RWPE2 (cell line): ENCODE measurements at regions not wholly inside any gene's neighbourhood (a gene's known extent, or its start where the extent isn't known, plus 50 kb on each side); places are given as distances from the start of the nearest gene placed in this dataset.

Source experiments
- ATAC-seq: fragments of 200-7000 bp; cut with Tn5 transposase; 3 replicates; pipeline ENCODE4 v1.9.1; 2021; ENCODE audit warnings: low read depth
- DNase-seq: peaks from one replicate; pipeline ENCODE4 v3.0.0-alpha.2; 2020; ENCODE audit warnings: low spot score
- H3K27ac ChIP-seq: fragments of 450-650 bp; 2 replicates; pipeline ENCODE4 v1.5.1; 2017; ENCODE audit warnings: mild to moderate bottlenecking; ENCODE audit not compliant: poor library complexity, severe bottlenecking
- H3K27me3 ChIP-seq: fragments of 250-450 bp; sonication (Bioruptor Pico); 2 replicates; pipeline ENCODE4 v1.5.1; 2021; ENCODE audit warnings: mild to moderate bottlenecking, moderate library complexity; ENCODE audit not compliant: insufficient read depth, poor library complexity, severe bottlenecking
- H3K36me3 ChIP-seq: fragments of 250-450 bp; sonication (Bioruptor Pico); 2 replicates; pipeline ENCODE4 v1.5.1; 2020; ENCODE audit warnings: low read depth, mild to moderate bottlenecking, moderate library complexity
- H3K4me1 ChIP-seq: fragments of 250-450 bp; sonication (Bioruptor Pico); 2 replicates; pipeline ENCODE4 v1.5.1; 2021; ENCODE audit warnings: mild to moderate bottlenecking, moderate library complexity; ENCODE audit not compliant: insufficient read depth, poor library complexity, severe bottlenecking
- H3K4me3 ChIP-seq: fragments of 250-450 bp; sonication (Bioruptor Pico); 2 replicates; pipeline ENCODE4 v1.5.1; 2021; ENCODE audit warnings: mild to moderate bottlenecking, moderate library complexity; ENCODE audit not compliant: severe bottlenecking
- H3K9me3 ChIP-seq: fragments of 250-450 bp; sonication (Bioruptor Pico); 2 replicates; pipeline ENCODE4 v1.5.1; 2021; ENCODE audit warnings: mild to moderate bottlenecking, moderate library complexity; ENCODE audit not compliant: severe bottlenecking
- TF ChIP-seq, protein P1 (sequence below): fragments of 450-650 bp; IDR thresholded peaks from one replicate; pipeline ENCODE4 v1.5.1; 2017; ENCODE audit warnings: mild to moderate bottlenecking, moderate library complexity; ENCODE audit not compliant: poor library complexity, severe bottlenecking

DNA sequence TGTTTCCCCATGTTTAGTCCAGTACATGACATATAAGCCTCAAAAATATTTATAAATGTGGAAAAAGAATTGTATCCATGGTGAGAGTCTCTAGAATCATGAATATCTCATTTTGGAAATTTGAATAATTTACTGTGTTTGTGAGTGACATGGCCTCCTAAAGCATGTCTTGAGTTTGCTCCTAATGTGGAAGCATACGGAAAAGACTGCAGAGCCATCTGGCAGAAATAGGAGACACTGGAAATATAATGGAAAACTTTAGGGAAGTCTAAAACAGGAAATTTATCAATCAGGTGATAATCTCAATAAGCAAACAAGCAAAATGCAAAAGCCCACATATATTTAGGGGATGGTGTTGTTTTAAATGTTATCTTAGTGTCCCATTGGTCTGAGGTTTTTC, 465.0 kb downstream of the TDRD3 start:
- ATAC-seq (no peak), DNase-seq (no peak)
- Histone ChIP-seq H3K27ac (no peak overlapping the region), H3K9me3 (no peaks in the 10 kb centered on the region), H3K4me3 (no peak overlapping the region), H3K4me1 (no peaks in the 10 kb centered on the region), H3K27me3 (no peaks in the 10 kb centered on the region), H3K36me3 (no peaks in the 10 kb centered on the region)
- TF ChIP-seq, protein P1, sequence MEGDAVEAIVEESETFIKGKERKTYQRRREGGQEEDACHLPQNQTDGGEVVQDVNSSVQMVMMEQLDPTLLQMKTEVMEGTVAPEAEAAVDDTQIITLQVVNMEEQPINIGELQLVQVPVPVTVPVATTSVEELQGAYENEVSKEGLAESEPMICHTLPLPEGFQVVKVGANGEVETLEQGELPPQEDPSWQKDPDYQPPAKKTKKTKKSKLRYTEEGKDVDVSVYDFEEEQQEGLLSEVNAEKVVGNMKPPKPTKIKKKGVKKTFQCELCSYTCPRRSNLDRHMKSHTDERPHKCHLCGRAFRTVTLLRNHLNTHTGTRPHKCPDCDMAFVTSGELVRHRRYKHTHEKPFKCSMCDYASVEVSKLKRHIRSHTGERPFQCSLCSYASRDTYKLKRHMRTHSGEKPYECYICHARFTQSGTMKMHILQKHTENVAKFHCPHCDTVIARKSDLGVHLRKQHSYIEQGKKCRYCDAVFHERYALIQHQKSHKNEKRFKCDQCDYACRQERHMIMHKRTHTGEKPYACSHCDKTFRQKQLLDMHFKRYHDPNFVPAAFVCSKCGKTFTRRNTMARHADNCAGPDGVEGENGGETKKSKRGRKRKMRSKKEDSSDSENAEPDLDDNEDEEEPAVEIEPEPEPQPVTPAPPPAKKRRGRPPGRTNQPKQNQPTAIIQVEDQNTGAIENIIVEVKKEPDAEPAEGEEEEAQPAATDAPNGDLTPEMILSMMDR, result no peak

DNA sequence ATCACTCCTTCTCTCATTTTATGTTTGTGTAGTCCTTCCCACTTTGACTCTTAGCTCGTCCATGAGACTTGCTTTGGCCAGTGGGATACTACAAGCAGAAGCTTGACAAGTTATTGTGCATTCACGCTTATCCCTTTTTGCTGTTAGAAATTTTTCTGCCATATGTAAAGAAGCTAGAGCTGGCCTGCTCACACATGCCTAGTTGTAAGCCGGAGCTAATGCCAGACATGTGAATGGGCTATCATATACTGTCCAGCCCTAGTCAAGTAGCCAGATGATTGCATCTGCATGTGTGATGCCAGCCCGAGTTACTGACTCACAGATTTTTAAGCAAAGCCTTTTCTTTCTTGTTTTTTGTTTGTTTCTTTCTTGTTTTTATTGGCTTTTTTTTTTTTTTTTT, 460.7 kb downstream of the TDRD3 start:
- H3K27ac ChIP-seq, result no peak overlapping the region
- TF ChIP-seq, protein P1, result no peak
- no peaks in the 10 kb centered on the region for H3K9me3 ChIP-seq
- H3K4me1 ChIP-seq, result no peaks in the 10 kb centered on the region
- H3K36me3 ChIP-seq, result no peaks in the 10 kb centered on the region
- DNase-seq, result no peak
- ATAC-seq, result no peak
- H3K27me3 ChIP-seq, result no peaks in the 10 kb centered on the region
- H3K4me3 ChIP-seq, result no peak overlapping the region

DNA sequence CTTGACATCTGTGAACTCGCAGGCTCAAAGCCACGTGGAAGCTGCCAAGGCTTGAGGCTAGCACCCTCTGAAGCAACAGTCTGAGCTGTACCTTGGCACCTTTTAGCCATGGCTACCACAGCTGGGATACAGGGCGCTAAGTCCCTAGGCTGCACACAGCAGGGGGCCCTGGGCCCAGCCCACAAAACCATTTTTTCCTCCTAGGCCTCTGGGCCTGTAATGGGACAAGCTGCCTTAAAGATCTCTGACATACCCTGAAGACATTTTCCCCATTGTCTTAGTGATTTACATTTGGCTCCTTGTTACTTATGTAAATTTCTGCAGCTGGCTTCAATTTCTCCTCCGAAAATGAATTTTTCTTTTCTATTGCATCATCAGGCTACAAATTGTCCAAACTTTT, 455.9 kb downstream of the TDRD3 start:
- no peak overlapping the region for H3K27ac ChIP-seq
- H3K9me3 ChIP-seq, result no peaks in the 10 kb centered on the region
- no peak for ATAC-seq
- no peak for DNase-seq
- H3K27me3 ChIP-seq, result no peaks in the 10 kb centered on the region
- H3K36me3 ChIP-seq, result no peaks in the 10 kb centered on the region
- no peak overlapping the region for H3K4me3 ChIP-seq
- H3K4me1 ChIP-seq, result no peaks in the 10 kb centered on the region
- TF ChIP-seq, protein P1, result no peak

DNA sequence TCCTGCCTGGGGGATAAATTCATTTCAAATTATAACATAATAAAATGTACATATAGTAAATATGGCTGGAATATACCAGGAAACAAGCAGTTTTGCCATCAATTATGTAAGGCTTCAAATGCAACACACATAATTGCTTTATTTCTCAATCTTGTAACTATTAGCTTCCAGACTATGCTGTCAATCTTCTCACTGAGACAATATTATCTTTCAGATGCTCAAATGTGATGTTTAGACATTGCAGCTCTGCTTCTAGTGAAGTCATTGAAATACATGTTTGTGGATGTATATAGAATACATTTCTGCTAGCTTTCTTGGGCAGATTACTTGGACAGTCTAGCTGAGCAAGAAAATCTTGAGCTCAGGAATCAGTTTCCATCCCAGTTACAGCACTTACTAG, 454.4 kb downstream of the TDRD3 start:
- H3K27me3 ChIP-seq, result no peaks in the 10 kb centered on the region
- no peak overlapping the region for H3K27ac ChIP-seq
- H3K4me1 ChIP-seq, result no peaks in the 10 kb centered on the region
- H3K4me3 ChIP-seq, result no peak overlapping the region
- TF ChIP-seq, protein P1, result no peak
- ATAC-seq (no peak), DNase-seq (no peak)
- H3K36me3 ChIP-seq, result no peaks in the 10 kb centered on the region
- H3K9me3 ChIP-seq, result no peaks in the 10 kb centered on the region

DNA sequence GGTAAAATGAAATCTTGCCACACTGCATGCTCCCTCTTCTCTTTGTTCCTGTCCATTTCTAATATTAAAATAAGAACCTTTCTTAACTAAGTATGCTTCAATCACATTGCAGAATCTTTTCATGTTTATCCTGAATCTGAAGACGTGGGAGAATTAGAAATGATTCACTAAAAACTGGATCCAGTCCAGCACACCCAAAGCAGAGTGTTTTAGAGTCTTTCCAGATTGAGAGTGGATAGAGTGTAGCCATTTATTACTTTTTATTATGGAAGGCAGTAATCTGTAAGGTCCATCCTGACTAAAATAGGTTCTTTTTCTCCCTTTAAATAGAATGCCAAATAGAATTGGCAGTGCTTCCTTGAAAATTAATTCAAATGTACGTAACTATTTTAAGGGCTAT, 453.5 kb downstream of the TDRD3 start:
- H3K4me3 ChIP-seq, result no peak overlapping the region
- no peak overlapping the region for H3K27ac ChIP-seq
- no peaks in the 10 kb centered on the region for H3K9me3 ChIP-seq

More for the DNA sequence above, 453.5 kb downstream of the TDRD3 start:
- DNase-seq (no peak), ATAC-seq (no peak)
- Histone ChIP-seq H3K4me1 (no peaks in the 10 kb centered on the region), H3K36me3 (no peaks in the 10 kb centered on the region), H3K27me3 (no peaks in the 10 kb centered on the region)
- TF ChIP-seq, protein P1, result no peak
